GM12892 (cell line): ENCODE measurements at regions not wholly inside any gene's neighbourhood (a gene's known extent, or its start where the extent isn't known, plus 50 kb on each side); places are given as distances from the start of the nearest gene placed in this dataset.

Experiments
- DNase-seq: peaks from one replicate; pipeline ENCODE4 v3.0.0; 2011; ENCODE audit not compliant: insufficient read length
- FAIRE-seq: peaks from 2 replicates; lab custom pipeline; 2011; peaks lifted over from hg19 to GRCh38; lab: Jason Lieb, UNC
- POLR2A ChIP-seq: IDR thresholded peaks from 2 replicates; pipeline ENCODE4 v1.6.1; 2011; ENCODE audit warnings: low read depth, low read length, control low read depth
- POLR2AphosphoS5 ChIP-seq: IDR thresholded peaks from 2 replicates; pipeline ENCODE4 v1.6.1; 2011; ENCODE audit warnings: low read depth, low read length, control low read depth
- TAF1 ChIP-seq: IDR thresholded peaks from 2 replicates; pipeline ENCODE4 v1.6.1; 2011; ENCODE audit warnings: low read depth, mild to moderate bottlenecking, control low read depth, low read length, borderline replicate concordance

- TF ChIP-seq TAF1 (no peak), POLR2A (no peak), POLR2AphosphoS5 (no peak)
- DNase-seq: no peak
- peak; percentile 60 for FAIRE-seq
Observed at GRCh38 chr11:86143087-86144030, 74.5 kb upstream of the PICALM start.

GRCh38 chr11:86142170-86142569 is 73.3 kb upstream of the PICALM start:
- no peak for FAIRE-seq
- TF ChIP-seq POLR2A: no peak
- no peak for TF ChIP-seq POLR2AphosphoS5
- TF ChIP-seq TAF1: no peak
- DNase-seq: no peak

GRCh38 chr11:86141727-86142126 is 72.8 kb upstream of the PICALM start:
- FAIRE-seq (peak; percentile 9), DNase-seq (no peak)
- TF ChIP-seq POLR2A: no peak

GRCh38 chr11:86140334-86140990 is 71.6 kb upstream of the PICALM start:
- DNase-seq: no peak
- FAIRE-seq: no peak
- no peak for TF ChIP-seq POLR2A
- no peak for TF ChIP-seq TAF1

- FAIRE-seq (peak; percentile 92), DNase-seq (peak; percentile 13)
- TF ChIP-seq POLR2A (no peak), POLR2AphosphoS5 (no peak), TAF1 (no peak)
Observed at GRCh38 chr11:86138958-86139357, 70.1 kb upstream of the PICALM start.

GRCh38 chr11:86136538-86136937 is 67.7 kb upstream of the PICALM start:
- no peak for TF ChIP-seq POLR2AphosphoS5
- TF ChIP-seq POLR2A: no peak
- TF ChIP-seq TAF1: no peak
- FAIRE-seq (no peak), DNase-seq (no peak)

GRCh38 chr11:86135319-86135714 is 66.4 kb upstream of the PICALM start:
- no peak for DNase-seq
- TF ChIP-seq POLR2AphosphoS5 (no peak), POLR2A (no peak), TAF1 (no peak)
- no peak for FAIRE-seq

- TF ChIP-seq POLR2A (no peak), POLR2AphosphoS5 (no peak), TAF1 (no peak)
- DNase-seq (no peak), FAIRE-seq (no peak)
Observed at GRCh38 chr11:86134580-86135318, 65.9 kb upstream of the PICALM start.

GRCh38 chr11:86132667-86133249 is 63.9 kb upstream of the PICALM start:
- FAIRE-seq: no peak
- TF ChIP-seq TAF1 (no peak), POLR2AphosphoS5 (no peak), POLR2A (no peak)
- DNase-seq: no peak

- DNase-seq (no peak), FAIRE-seq (no peak)
- TF ChIP-seq POLR2AphosphoS5 (no peak), POLR2A (no peak), TAF1 (no peak)
Observed at GRCh38 chr11:86129740-86130540, 61.1 kb upstream of the PICALM start.

- TF ChIP-seq POLR2AphosphoS5 (no peak), TAF1 (no peak), POLR2A (no peak)
- no peak for FAIRE-seq
- no peak for DNase-seq
Observed at GRCh38 chr11:86128914-86129313, 60.0 kb upstream of the PICALM start.
